ENCODE measurements at regions not wholly inside any gene's neighbourhood (a gene's known extent, or its start where the extent isn't known, plus 50 kb on each side); places are given as distances from the start of the nearest gene placed in this dataset.

DNA sequence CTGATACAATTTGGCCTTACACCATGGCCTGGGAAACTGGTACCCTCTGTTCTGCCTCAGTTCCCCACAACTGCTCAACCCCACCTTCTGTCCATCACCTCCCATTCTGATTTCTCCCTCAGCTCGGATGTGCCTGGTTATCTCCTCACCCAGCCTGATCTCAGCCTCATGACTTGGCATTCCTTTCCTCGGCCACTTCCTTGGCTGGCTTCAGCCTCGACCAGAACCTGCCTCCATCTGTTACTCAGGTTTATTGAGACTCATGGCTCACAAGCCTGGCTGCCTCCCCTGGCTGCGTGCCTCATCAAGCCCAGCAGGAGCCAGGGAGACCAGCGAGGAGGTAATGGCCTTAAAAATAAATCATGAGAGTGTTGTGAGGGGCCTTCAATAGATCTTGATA lies 356.2 kb upstream of the SPRED2 start:
- no peak for DNase-seq (ENCODE audit: extremely low read depth, low read depth)
- TF ChIP-seq, protein P1, sequence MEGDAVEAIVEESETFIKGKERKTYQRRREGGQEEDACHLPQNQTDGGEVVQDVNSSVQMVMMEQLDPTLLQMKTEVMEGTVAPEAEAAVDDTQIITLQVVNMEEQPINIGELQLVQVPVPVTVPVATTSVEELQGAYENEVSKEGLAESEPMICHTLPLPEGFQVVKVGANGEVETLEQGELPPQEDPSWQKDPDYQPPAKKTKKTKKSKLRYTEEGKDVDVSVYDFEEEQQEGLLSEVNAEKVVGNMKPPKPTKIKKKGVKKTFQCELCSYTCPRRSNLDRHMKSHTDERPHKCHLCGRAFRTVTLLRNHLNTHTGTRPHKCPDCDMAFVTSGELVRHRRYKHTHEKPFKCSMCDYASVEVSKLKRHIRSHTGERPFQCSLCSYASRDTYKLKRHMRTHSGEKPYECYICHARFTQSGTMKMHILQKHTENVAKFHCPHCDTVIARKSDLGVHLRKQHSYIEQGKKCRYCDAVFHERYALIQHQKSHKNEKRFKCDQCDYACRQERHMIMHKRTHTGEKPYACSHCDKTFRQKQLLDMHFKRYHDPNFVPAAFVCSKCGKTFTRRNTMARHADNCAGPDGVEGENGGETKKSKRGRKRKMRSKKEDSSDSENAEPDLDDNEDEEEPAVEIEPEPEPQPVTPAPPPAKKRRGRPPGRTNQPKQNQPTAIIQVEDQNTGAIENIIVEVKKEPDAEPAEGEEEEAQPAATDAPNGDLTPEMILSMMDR (IDR thresholded peaks at IDR 0.05; ENCODE audit: low read depth, low read length, missing control alignments): no peak
- H3K4me3 ChIP-seq (replicated peaks; ENCODE audit: low read depth, low read length): no peak overlapping the region

DNA sequence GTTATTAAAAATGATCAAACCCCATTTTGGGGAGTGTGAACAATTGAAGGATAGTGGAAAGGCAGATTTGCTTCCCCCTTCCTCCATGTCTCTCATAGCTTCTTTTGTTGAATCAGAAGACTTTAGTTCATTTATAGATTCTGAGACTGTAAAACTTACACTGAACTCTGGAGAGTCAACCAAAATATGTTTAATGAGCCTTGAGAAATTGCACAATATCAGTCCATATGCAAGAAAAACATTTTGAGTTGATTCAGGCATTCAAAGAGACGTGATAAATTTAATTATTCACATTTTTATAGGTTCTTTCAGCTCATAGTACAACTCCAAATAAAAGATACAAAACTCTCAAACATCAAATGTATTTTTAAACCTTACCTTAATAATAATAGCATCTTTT lies 354.4 kb upstream of the SPRED2 start:
- TF ChIP-seq, protein P1 (IDR thresholded peaks at IDR 0.05; ENCODE audit: low read depth, low read length, missing control alignments): no peak
- DNase-seq (ENCODE audit: extremely low read depth, low read depth): no peak
- H3K4me3 ChIP-seq (replicated peaks; ENCODE audit: low read depth, low read length): no peak overlapping the region

DNA sequence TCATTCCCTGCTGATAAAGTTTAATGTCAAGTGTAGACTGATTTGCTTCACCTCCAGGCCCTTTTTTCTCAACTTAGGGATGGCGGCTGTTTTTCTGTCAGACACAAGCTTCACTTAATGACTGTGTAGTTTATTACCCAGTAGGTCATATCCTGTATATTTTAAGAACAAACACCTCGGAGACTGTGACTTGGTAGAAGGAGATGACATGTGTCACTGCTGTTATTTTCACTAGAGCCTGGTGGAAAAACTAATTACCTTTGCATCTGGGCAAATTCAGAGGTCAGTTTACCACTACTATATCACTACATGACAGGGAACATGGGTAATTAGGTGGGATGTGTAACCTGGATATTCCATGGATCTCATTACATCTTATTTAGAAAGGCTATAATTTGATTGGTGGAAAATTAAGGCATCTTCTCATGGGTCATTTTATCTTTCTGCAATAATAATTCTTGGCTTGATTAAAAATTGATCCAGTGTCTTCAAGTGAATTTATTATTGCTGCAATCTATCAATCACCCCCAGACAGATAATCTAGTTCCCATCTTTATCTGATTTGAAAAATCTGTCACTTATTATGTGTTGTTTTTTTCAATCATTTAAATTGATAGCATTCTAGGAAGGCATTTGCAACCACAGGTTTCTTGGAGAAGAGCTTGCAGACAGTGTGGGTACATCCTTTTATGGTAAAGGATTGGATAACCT lies 353.8 kb upstream of the SPRED2 start:
- TF ChIP-seq, protein P1 (IDR thresholded peaks at IDR 0.05; ENCODE audit: low read depth, low read length, missing control alignments): no peak
- no peak for DNase-seq (ENCODE audit: extremely low read depth, low read depth)
- no peak overlapping the region for H3K4me3 ChIP-seq (replicated peaks; ENCODE audit: low read depth, low read length)

DNA sequence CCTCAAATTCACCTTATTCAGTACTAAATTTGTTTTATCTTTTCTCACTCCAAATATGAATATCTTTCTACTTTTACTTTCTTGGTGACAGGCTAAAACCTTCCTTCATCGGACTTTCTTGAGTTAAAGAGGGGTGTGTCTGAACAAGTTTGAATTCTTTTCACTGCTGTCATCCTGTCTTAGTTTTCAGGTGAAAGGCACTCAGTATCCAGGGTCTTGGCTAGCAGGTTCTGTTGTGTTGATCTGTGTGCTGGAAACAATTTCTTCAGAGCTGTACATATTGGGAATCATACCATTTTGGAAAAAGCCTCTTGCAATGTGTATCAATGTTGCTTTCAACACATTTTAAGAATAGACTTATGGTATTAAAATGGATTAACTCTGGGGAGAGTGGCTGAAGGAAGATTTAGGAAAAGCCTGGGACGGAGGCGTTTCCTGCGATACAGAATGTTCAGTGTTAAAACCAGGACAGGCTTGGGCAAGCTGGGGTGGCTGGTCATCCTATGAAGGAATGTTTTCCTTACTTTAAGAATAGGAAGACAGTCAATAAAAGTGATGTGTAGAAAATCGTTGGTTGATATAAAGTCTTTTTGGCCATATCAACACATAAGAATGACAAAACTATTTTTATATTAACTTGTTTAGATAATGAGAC lies 350.7 kb upstream of the SPRED2 start:
- no peak for DNase-seq (ENCODE audit: extremely low read depth, low read depth)
- TF ChIP-seq, protein P1 (IDR thresholded peaks at IDR 0.05; ENCODE audit: low read depth, low read length, missing control alignments): no peak
- H3K4me3 ChIP-seq (replicated peaks; ENCODE audit: low read depth, low read length): no peak overlapping the region

DNA sequence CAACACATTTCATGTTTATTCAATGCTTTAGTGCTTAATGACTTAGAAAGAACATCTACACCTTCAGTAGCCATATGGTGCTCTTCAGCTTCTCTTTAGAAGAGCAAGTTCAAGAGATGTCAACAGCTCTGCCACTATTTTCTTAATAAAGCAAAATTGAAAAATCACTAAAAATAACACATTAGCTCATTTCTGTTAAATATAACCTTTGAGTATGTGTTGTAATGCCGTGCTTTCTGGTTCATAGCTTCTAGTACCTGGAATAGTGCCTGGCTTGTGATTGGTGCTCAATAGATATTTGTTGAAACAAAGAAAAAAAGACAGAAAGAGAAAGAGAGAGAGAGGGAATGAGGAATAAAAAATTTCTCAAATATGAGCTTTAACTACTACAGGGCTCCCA lies 349.8 kb upstream of the SPRED2 start:
- DNase-seq (ENCODE audit: extremely low read depth, low read depth): no peak
- H3K4me3 ChIP-seq (replicated peaks; ENCODE audit: low read depth, low read length): no peak overlapping the region
- TF ChIP-seq, protein P1 (IDR thresholded peaks at IDR 0.05; ENCODE audit: low read depth, low read length, missing control alignments): no peak

DNA sequence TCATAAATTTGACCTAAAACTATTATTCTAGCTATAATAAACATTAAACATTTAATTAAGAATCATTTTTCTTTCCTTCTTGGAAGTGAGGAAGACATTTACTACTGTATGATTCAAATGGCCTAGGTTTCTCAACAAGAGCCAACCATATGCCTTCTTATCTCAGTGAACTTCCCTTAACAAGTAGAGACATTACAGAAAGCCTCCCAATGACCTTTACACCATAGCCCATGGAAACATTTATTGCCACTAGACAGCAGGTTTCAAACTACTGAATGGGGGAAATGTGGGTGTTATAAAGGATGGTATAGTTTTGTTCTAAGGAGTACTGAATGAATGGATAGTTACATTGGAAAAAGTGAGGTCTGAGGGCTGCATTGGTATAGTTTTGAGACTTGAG lies 349.4 kb upstream of the SPRED2 start:
- TF ChIP-seq, protein P1 (IDR thresholded peaks at IDR 0.05; ENCODE audit: low read depth, low read length, missing control alignments): no peak
- no peak for DNase-seq (ENCODE audit: extremely low read depth, low read depth)
- no peak overlapping the region for H3K4me3 ChIP-seq (replicated peaks; ENCODE audit: low read depth, low read length)

All from HFF-Myc (cell line).